Tongue (tissue), 1 donor: ENCODE measurements at regions not wholly inside any gene's neighbourhood (a gene's known extent, or its start where the extent isn't known, plus 50 kb on each side); places are given as distances from the start of the nearest gene placed in this dataset.

Source experiments
- DNase-seq: peaks from one replicate; pipeline ENCODE4 v3.0.0-alpha.2; 2015

GRCh38 chr1:115140442-115141144 lies 51.3 kb upstream of the TSPAN2 start:
- no peak for DNase-seq

- DNase-seq = no peak
Observed at GRCh38 chr1:115139381-115139780, 50.1 kb upstream of the TSPAN2 start.
